COR-L47 (cell line): ENCODE measurements at regions not wholly inside any gene's neighbourhood (a gene's known extent, or its start where the extent isn't known, plus 50 kb on each side); places are given as distances from the start of the nearest gene placed in this dataset.

ENCODE experiments used
- DNase-seq: peaks from one replicate; lab custom pipeline; 2025; lab: John Stamatoyannopoulos, UW

GRCh38 chr10:109202111-109202510 lies 721.2 kb downstream of the XPNPEP1 start:
- no peak for DNase-seq

GRCh38 chr10:109200646-109201045 lies 722.7 kb downstream of the XPNPEP1 start:
- DNase-seq, result no peak

GRCh38 chr10:109191823-109192222 lies 731.5 kb downstream of the XPNPEP1 start:
- DNase-seq, result no peak

GRCh38 chr10:109191341-109191740 lies 732.0 kb downstream of the XPNPEP1 start:
- DNase-seq, result no peak

- no peak for DNase-seq
Measured at GRCh38 chr10:109187677-109188076, 735.6 kb downstream of the XPNPEP1 start.

GRCh38 chr10:109183366-109183765 lies 739.9 kb downstream of the XPNPEP1 start:
- DNase-seq, result no peak

GRCh38 chr10:109178591-109178990 lies 744.7 kb downstream of the XPNPEP1 start:
- DNase-seq, result no peak

GRCh38 chr10:109174526-109174925 lies 748.8 kb downstream of the XPNPEP1 start:
- DNase-seq, result no peak

GRCh38 chr10:109173937-109174336 lies 749.4 kb downstream of the XPNPEP1 start:
- no peak for DNase-seq

GRCh38 chr10:109173121-109173520 lies 750.2 kb downstream of the XPNPEP1 start:
- no peak for DNase-seq

- DNase-seq, result no peak
Measured at GRCh38 chr10:109166935-109167334, 756.4 kb downstream of the XPNPEP1 start.

GRCh38 chr10:109159351-109159750 lies 764.0 kb downstream of the XPNPEP1 start:
- no peak for DNase-seq

GRCh38 chr10:109156396-109156795 lies 766.9 kb downstream of the XPNPEP1 start:
- no peak for DNase-seq

GRCh38 chr10:109149666-109150350 lies 773.5 kb downstream of the XPNPEP1 start:
- DNase-seq, result no peak

- DNase-seq, result no peak
Measured at GRCh38 chr10:109127363-109127762, 795.9 kb downstream of the XPNPEP1 start.

GRCh38 chr10:109126541-109126940 lies 796.8 kb downstream of the XPNPEP1 start:
- no peak for DNase-seq

- DNase-seq, result no peak
Measured at GRCh38 chr10:109126016-109126415, 797.3 kb downstream of the XPNPEP1 start.

GRCh38 chr10:109115179-109115578 lies 808.1 kb downstream of the XPNPEP1 start:
- DNase-seq, result no peak

GRCh38 chr10:109114579-109114978 lies 808.7 kb downstream of the XPNPEP1 start:
- DNase-seq, result no peak

- DNase-seq, result no peak
Measured at GRCh38 chr10:109106604-109107003, 816.7 kb downstream of the XPNPEP1 start.

- DNase-seq, result no peak
Measured at GRCh38 chr10:109105725-109106124, 817.6 kb downstream of the XPNPEP1 start.

GRCh38 chr10:109104806-109105205 lies 818.5 kb downstream of the XPNPEP1 start:
- DNase-seq, result no peak

GRCh38 chr10:109103278-109103677 lies 820.0 kb downstream of the XPNPEP1 start:
- no peak for DNase-seq

GRCh38 chr10:109089779-109090178 lies 833.5 kb downstream of the XPNPEP1 start:
- no peak for DNase-seq
